CD4-positive, alpha-beta T cell (primary cell): ENCODE measurements at regions not wholly inside any gene's neighbourhood (a gene's known extent, or its start where the extent isn't known, plus 50 kb on each side); places are given as distances from the start of the nearest gene placed in this dataset.
A peak's percentile ranks its signal among the peaks of the same experiment; 100 is the strongest.

Experiments used
- ATAC-seq: fragments of 200-7000 bp; cut with Tn5 transposase; one replicate; pipeline ENCODE4 v1.10.0; 2022; ENCODE audit warnings: mild to moderate bottlenecking; ENCODE audit not compliant: poor library complexity
- CTCF ChIA-PET: fragments of 350-600 bp; sonication (Branson Sonifier 250); formaldehyde crosslinking; loops from one replicate; lab custom pipeline; 2021; ENCODE audit warnings: antibody characterized with exemption, inconsistent platforms; lab: Charles Lee
- POLR2A ChIA-PET: fragments of 350-600 bp; sonication (Branson Sonifier 250); formaldehyde crosslinking; loops from one replicate; lab custom pipeline; 2021; ENCODE audit warnings: antibody characterized with exemption, inconsistent platforms; lab: Charles Lee
- DNase-seq, 14 experiments: peaks; one replicate each; pipeline ENCODE4 v3.0.0-alpha.2; 2013 to 2020; ENCODE audit warnings: mixed read lengths in 2 of 14
- H3K27ac ChIP-seq, 2 donors: one replicate each; pipeline versions ENCODE4 v1.5.1 to v1.7.0; 2013; ENCODE audit warnings: low read length in 2 of 2, low read depth in 1 of 2, mild to moderate bottlenecking in 1 of 2
- H3K27me3 ChIP-seq, 2 experiments: 1 replicate in 1 of 2; 2 replicates in 1 of 2; pipeline versions ENCODE4 v1.6.1 to v1.7.0; 2013; ENCODE audit warnings: low read length in 2 of 2, control low read depth in 1 of 2, mild to moderate bottlenecking in 1 of 2, moderate library complexity in 1 of 2; ENCODE audit not compliant: insufficient read depth in 2 of 2, control insufficient read depth in 1 of 2
- H3K36me3 ChIP-seq: one replicate; pipeline ENCODE4 v1.6.1; 2013; ENCODE audit warnings: low read length, control low read depth; ENCODE audit not compliant: insufficient read depth
- H3K4me1 ChIP-seq: one replicate; pipeline ENCODE4 v1.6.1; 2013; ENCODE audit warnings: low read length, control low read depth; ENCODE audit not compliant: insufficient read depth
- H3K4me3 ChIP-seq: one replicate; pipeline ENCODE4 v1.5.1; 2013; ENCODE audit warnings: mild to moderate bottlenecking, low read length, moderate library complexity
- H3K9me3 ChIP-seq, 2 experiments: 1 replicate in 1 of 2; 2 replicates in 1 of 2; pipeline versions ENCODE4 v1.6.1 to v1.7.0; 2013; ENCODE audit warnings: low read length in 2 of 2, mild to moderate bottlenecking in 2 of 2, control low read depth in 1 of 2, moderate library complexity in 1 of 2; ENCODE audit not compliant: control insufficient read depth in 1 of 2, insufficient read depth in 1 of 2
- H3K27ac Mint-ChIP-seq: one replicate; pipeline ENCODE4 v1.8.0; 2020; ENCODE audit warnings: mixed read lengths
- H3K27me3 Mint-ChIP-seq: one replicate; pipeline ENCODE4 v1.8.0; 2021; ENCODE audit warnings: mixed read lengths
- H3K36me3 Mint-ChIP-seq: one replicate; pipeline ENCODE4 v1.8.0; 2021; ENCODE audit warnings: low read depth, mixed read lengths
- H3K4me1 Mint-ChIP-seq: one replicate; pipeline ENCODE4 v1.8.0; 2021; ENCODE audit warnings: low read depth, mixed read lengths
- H3K4me3 Mint-ChIP-seq: one replicate; pipeline ENCODE4 v1.8.0; 2020; ENCODE audit warnings: mild to moderate bottlenecking, mixed read lengths
- H3K9me3 Mint-ChIP-seq: one replicate; pipeline ENCODE4 v1.8.0; 2020; ENCODE audit warnings: mixed read lengths
- intact Hi-C, 2 experiments: fragments of 100-400 bp; cut with DNase I in 1 of 2; cut with micrococcal nuclease in 1 of 2; formaldehyde crosslinking; loops; one replicate each; pipeline versions ENCODE4 v1.15.1 to v1.9.0; 2023 to 2025; cut with DNase I, micrococcal nuclease
- TF ChIP-seq, protein P1 (sequence below): fragments of 200-600 bp; IDR thresholded peaks from one replicate; pipeline ENCODE4 v1.8.0; 2022; ENCODE audit warnings: antibody characterized with exemption, mild to moderate bottlenecking

DNA sequence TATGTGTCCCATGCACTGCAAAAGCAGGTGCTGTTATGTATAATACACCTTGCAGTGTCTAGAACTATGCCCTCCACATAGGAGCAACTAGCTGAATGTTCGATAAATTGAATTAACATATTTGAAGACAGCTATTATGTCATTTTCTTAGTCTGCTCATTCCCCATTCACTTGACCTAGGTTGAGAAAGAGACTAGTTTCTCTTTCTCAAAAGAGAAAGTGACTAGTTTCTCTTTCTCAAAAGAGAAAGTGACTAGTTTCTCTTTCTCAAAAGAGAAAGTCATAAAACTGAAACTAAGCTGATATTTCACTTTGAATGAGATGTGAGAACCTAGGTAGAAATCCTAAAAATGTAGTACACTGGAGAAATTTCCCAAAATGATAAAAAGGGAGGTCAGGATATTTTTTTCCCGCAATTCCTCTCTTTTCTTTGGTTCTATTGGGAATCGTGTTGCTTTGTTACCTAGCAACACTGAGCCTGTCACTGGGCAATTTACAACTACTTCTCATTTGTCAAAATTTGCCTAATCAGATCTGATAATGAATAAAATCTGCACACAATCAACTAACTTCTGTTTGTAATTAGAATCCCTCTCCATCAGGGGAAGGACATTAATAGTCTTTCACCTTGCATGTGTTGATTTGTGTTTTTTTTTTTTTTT is 132.0 kb upstream of the GRIA1 start:
- ATAC-seq (no peak), DNase-seq (peak in 1 of 14 experiments; percentile 44)
- TF ChIP-seq, protein P1, sequence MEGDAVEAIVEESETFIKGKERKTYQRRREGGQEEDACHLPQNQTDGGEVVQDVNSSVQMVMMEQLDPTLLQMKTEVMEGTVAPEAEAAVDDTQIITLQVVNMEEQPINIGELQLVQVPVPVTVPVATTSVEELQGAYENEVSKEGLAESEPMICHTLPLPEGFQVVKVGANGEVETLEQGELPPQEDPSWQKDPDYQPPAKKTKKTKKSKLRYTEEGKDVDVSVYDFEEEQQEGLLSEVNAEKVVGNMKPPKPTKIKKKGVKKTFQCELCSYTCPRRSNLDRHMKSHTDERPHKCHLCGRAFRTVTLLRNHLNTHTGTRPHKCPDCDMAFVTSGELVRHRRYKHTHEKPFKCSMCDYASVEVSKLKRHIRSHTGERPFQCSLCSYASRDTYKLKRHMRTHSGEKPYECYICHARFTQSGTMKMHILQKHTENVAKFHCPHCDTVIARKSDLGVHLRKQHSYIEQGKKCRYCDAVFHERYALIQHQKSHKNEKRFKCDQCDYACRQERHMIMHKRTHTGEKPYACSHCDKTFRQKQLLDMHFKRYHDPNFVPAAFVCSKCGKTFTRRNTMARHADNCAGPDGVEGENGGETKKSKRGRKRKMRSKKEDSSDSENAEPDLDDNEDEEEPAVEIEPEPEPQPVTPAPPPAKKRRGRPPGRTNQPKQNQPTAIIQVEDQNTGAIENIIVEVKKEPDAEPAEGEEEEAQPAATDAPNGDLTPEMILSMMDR = no peak
- CTCF ChIA-PET = interaction anchor here (0.6 kb wide), 1 partner anchor 19 kb away, joined by 3 read pairs; no protein-coding TSS in a partner anchor
- no peaks in the 10 kb centered on the region for H3K4me1 Mint-ChIP-seq
- Histone ChIP-seq H3K4me3 (no peak overlapping the region), H3K27me3 (no peaks in the 10 kb centered on the region), H3K9me3 (no peaks in the 10 kb centered on the region), H3K4me1 (no peaks in the 10 kb centered on the region), H3K27ac (no peak overlapping the region), H3K36me3 (no peaks in the 10 kb centered on the region)
- no peaks in the 10 kb centered on the region for H3K9me3 Mint-ChIP-seq
- no peaks in the 10 kb centered on the region for H3K36me3 Mint-ChIP-seq
- no peak overlapping the region for H3K27ac Mint-ChIP-seq
- intact Hi-C loops = no loop called here
- no peak overlapping the region for H3K4me3 Mint-ChIP-seq
- no peaks in the 10 kb centered on the region for H3K27me3 Mint-ChIP-seq
- POLR2A ChIA-PET = no interaction called here

DNA sequence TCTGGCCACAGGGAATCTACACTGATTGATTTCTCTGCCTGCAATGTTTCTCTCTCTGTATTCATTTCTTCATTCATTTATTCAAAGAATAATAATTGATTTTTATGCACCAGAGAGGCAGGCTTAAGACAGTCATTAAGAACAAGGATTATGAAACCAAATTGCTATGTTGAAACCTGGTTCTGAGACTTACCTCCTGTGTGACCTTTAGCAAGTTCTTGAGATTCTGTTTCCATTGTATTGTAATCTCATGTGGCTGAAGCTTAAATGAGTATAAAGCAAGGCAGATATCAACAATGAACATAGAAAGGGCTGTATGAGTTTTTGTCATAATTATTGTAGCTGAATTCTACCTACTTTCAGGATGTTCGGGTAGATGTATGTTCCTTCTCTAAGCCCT is 129.6 kb upstream of the GRIA1 start:
- Mint-ChIP-seq H3K4me1 (no peaks in the 10 kb centered on the region), H3K4me3 (no peak overlapping the region), H3K9me3 (no peaks in the 10 kb centered on the region), H3K27me3 (no peaks in the 10 kb centered on the region), H3K27ac (no peak overlapping the region), H3K36me3 (no peaks in the 10 kb centered on the region)
- ATAC-seq (no peak), DNase-seq (no peak)
- intact Hi-C loops = no loop called here
- ChIA-PET CTCF (no interaction called here), POLR2A (no interaction called here)
- H3K4me1 ChIP-seq = no peaks in the 10 kb centered on the region
- H3K27ac ChIP-seq = no peak overlapping the region
- no peaks in the 10 kb centered on the region for H3K36me3 ChIP-seq
- TF ChIP-seq, protein P1 = no peak
- H3K9me3 ChIP-seq = no peaks in the 10 kb centered on the region
- no peak overlapping the region for H3K4me3 ChIP-seq
- H3K27me3 ChIP-seq = no peaks in the 10 kb centered on the region

DNA sequence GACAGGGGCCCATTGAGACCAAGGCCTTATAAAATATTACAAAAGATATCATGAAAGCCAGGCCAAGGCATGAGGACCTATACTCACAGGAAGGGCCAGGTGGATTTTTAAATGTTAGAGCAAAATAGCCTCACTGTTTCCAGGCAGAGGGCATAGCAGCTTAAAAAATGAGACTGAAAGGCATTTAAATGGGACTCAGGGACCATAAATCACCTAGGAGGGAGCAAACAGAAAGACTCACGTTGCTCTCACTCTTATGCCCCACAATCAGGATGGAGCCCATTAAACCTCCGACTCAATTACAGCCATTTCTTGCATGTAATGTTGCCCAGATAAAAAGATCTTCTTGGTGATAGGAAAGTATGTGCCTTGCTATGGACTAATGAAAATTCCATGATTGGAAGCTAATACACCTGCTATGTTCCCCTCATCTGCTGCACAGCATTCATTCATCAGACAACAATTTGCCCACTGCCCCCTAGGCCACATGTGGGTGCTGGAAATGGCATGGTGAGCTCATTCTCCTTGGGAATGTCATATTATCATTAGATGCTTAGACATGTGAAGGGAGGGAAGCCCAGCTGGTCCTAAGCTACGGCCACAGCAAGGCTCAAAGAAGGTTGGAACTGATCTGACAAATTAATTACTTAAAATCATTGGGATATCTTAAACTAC is 128.6 kb upstream of the GRIA1 start:
- intact Hi-C loops = no loop called here
- DNase-seq (no peak), ATAC-seq (no peak)
- H3K9me3 ChIP-seq = no peaks in the 10 kb centered on the region
- no peaks in the 10 kb centered on the region for H3K36me3 Mint-ChIP-seq
- H3K27me3 ChIP-seq = no peaks in the 10 kb centered on the region
- no peaks in the 10 kb centered on the region for H3K4me1 ChIP-seq
- H3K4me3 Mint-ChIP-seq = no peak overlapping the region
- no peaks in the 10 kb centered on the region for H3K4me1 Mint-ChIP-seq
- H3K27me3 Mint-ChIP-seq = no peaks in the 10 kb centered on the region
- TF ChIP-seq, protein P1 = no peak
- H3K27ac ChIP-seq = no peak overlapping the region
- ChIA-PET POLR2A (no interaction called here), CTCF (no interaction called here)
- H3K4me3 ChIP-seq = no peak overlapping the region
- H3K36me3 ChIP-seq = no peaks in the 10 kb centered on the region
- no peak overlapping the region for H3K27ac Mint-ChIP-seq
- H3K9me3 Mint-ChIP-seq = no peaks in the 10 kb centered on the region
